HCT116 (cell line): ENCODE measurements at regions not wholly inside any gene's neighbourhood (a gene's known extent, or its start where the extent isn't known, plus 50 kb on each side); places are given as distances from the start of the nearest gene placed in this dataset.

Experiments used
- ATAC-seq: fragments of 200-7000 bp; cut with Tn5 transposase; 2 replicates; pipeline ENCODE4 v1.9.1; 2020; ENCODE audit warnings: mild to moderate bottlenecking, moderate library complexity
- BruUV-seq: library from RNA; stranded (reverse); fragments of 400-500 nt; replicated peaks from 2 replicates; lab custom pipeline; 2021; lab: Mats Ljungman, UMichigan
- CTCF ChIA-PET: fragments of 300-600 bp; sonication (Branson Sonifier 250); formaldehyde crosslinking; loops from one replicate; lab custom pipeline; 2021; ENCODE audit warnings: antibody characterized with exemption; lab: Charles Lee
- POLR2A ChIA-PET: fragments of 300-600, 350-600 bp; sonication (Branson Sonifier 250); formaldehyde crosslinking; loops from one replicate; lab custom pipeline; 2021; ENCODE audit warnings: antibody characterized with exemption; lab: Charles Lee
- RAD21 ChIA-PET, 2 experiments: fragments of 300-600 bp; sonication (Branson Sonifier 250); formaldehyde crosslinking; loops; one replicate each; lab custom pipeline; 2023; ENCODE audit warnings: low total read pairs in 2 of 2; ENCODE audit not compliant: uncharacterized antibody in 2 of 2, unreplicated experiment in 2 of 2, low non-redundant PET in 1 of 2; lab: Charles Lee
- DNase-seq: peaks from one replicate; pipeline ENCODE4 v3.0.0-alpha.2; 2010; ENCODE audit warnings: low read depth, low spot score
- H2AFZ ChIP-seq: fragments of 200-600 bp; shearing (Covaris generic), sonication (generic); 2 replicates; pipeline ENCODE4 v1.6.1; 2017; ENCODE audit warnings: low read depth, mixed run types, mixed read lengths, antibody characterized with exemption, low read length; ENCODE audit not compliant: poor library complexity, severe bottlenecking
- H3K27ac ChIP-seq: 2 replicates; pipeline ENCODE4 v1.5.1; 2012; ENCODE audit warnings: low read depth, low read length
- H3K27me3 ChIP-seq: fragments of 200-600 bp; sonication (generic); 2 replicates; pipeline ENCODE4 v1.6.1; 2016; ENCODE audit warnings: mixed run types, low read length, mixed read lengths; ENCODE audit not compliant: insufficient read depth
- H3K36me3 ChIP-seq, 2 experiments: fragments of 200-500 bp in 1 of 2; fragments of 200-600 bp in 1 of 2; sonication (Bioruptor generic) in 1 of 2; sonication (generic) in 1 of 2; 2 replicates each; pipeline versions ENCODE4 v1.5.1 to v1.6.1; 2014 to 2016; ENCODE audit warnings: low read length in 2 of 2, inconsistent platforms in 1 of 2, mixed read lengths in 1 of 2, mixed run types in 1 of 2; ENCODE audit not compliant: insufficient read depth in 2 of 2, control insufficient read depth in 1 of 2
- H3K4me1 ChIP-seq, 2 experiments: fragments of 200-600 bp in 1 of 2; sonication (generic) in 1 of 2; 2 replicates each; pipeline versions ENCODE4 v1.5.1 to v1.6.1; 2012 to 2017; ENCODE audit warnings: low read length in 2 of 2, inconsistent platforms in 1 of 2, mild to moderate bottlenecking in 1 of 2, mixed read lengths in 1 of 2, mixed run types in 1 of 2, moderate library complexity in 1 of 2; ENCODE audit not compliant: insufficient read depth in 2 of 2, control insufficient read depth in 1 of 2
- H3K4me2 ChIP-seq: fragments of 200-600 bp; sonication (generic); 2 replicates; pipeline ENCODE4 v1.6.1; 2017; ENCODE audit warnings: mixed run types, low read length, mixed read lengths
- H3K4me3 ChIP-seq, 2 experiments: fragments of 200-600 bp in 1 of 2; sonication (generic) in 1 of 2; replicated peaks in 1 of 2; 2 replicates each; pipeline ENCODE4 v1.5.1; 2011 to 2016; ENCODE audit warnings: low read length in 2 of 2, control low read depth in 1 of 2, low read depth in 1 of 2, mild to moderate bottlenecking in 1 of 2, mixed read lengths in 1 of 2, mixed run types in 1 of 2
- H3K79me2 ChIP-seq: fragments of 200-600 bp; sonication (generic); 2 replicates; pipeline ENCODE4 v1.6.1; 2017; ENCODE audit warnings: mild to moderate bottlenecking, mixed run types, low read length, moderate library complexity, mixed read lengths; ENCODE audit not compliant: insufficient read depth
- H3K9ac ChIP-seq: fragments of 200-600 bp; sonication (generic); 2 replicates; pipeline ENCODE4 v1.6.1; 2016; ENCODE audit warnings: low read length, mixed read lengths
- H3K9me2 ChIP-seq: fragments of 200-600 bp; sonication (generic), shearing (Covaris generic); 2 replicates; pipeline ENCODE4 v1.6.1; 2017; ENCODE audit warnings: mixed run types, mild to moderate bottlenecking, moderate library complexity; ENCODE audit not compliant: insufficient read depth
- H3K9me3 ChIP-seq, 2 experiments: fragments of 200-500 bp in 1 of 2; fragments of 200-600 bp in 1 of 2; sonication (Bioruptor generic) in 1 of 2; sonication (generic) in 1 of 2; 2 replicates each; pipeline ENCODE4 v1.6.1; 2014 to 2017; ENCODE audit warnings: low read length in 2 of 2, mixed read lengths in 2 of 2, inconsistent platforms in 1 of 2, low read depth in 1 of 2, mild to moderate bottlenecking in 1 of 2, mixed run types in 1 of 2, moderate library complexity in 1 of 2; ENCODE audit not compliant: control insufficient read depth in 1 of 2, insufficient read depth in 1 of 2
- H4K20me1 ChIP-seq: fragments of 200-600 bp; sonication (generic), shearing (Covaris generic); 2 replicates; pipeline ENCODE4 v1.6.1; 2017; ENCODE audit warnings: mixed run types, mild to moderate bottlenecking, moderate library complexity; ENCODE audit not compliant: insufficient read depth
- CBX3 ChIP-seq: IDR thresholded peaks from 2 replicates; pipeline ENCODE4 v1.6.1; 2012; ENCODE audit warnings: low read depth
- CEBPB ChIP-seq: IDR thresholded peaks from 2 replicates; pipeline ENCODE4 v1.6.1; 2012; ENCODE audit warnings: low read depth
- EZH2phosphoT487 ChIP-seq: fragments of 200-600 bp; IDR thresholded peaks from 2 replicates; pipeline ENCODE4 v1.6.1; 2018; ENCODE audit warnings: antibody characterized with exemption, borderline replicate concordance
- FOSL1 ChIP-seq: IDR thresholded peaks from 2 replicates; pipeline ENCODE4 v1.6.1; 2012; ENCODE audit warnings: low read depth
- POLR2A ChIP-seq: IDR thresholded peaks from 2 replicates; pipeline ENCODE4 v1.7.0; 2011; ENCODE audit warnings: borderline replicate concordance; ENCODE audit not compliant: insufficient read depth, insufficient read length; ENCODE audit errors: extremely low read depth
- POLR2AphosphoS5 ChIP-seq: IDR thresholded peaks from 2 replicates; pipeline ENCODE4 v1.6.1; 2011; ENCODE audit warnings: mild to moderate bottlenecking, low read depth, low read length, moderate library complexity
- RAD21 ChIP-seq: IDR thresholded peaks from 2 replicates; pipeline ENCODE4 v1.6.1; 2012; ENCODE audit warnings: low read depth, mild to moderate bottlenecking
- SRF ChIP-seq: IDR thresholded peaks from 2 replicates; pipeline ENCODE4 v1.6.1; 2012; ENCODE audit warnings: low read depth
- TCF7L2 ChIP-seq: IDR thresholded peaks from 2 replicates; pipeline ENCODE4 v1.7.0; 2011; ENCODE audit warnings: borderline replicate concordance, inconsistent platforms; ENCODE audit not compliant: insufficient read depth, insufficient read length; ENCODE audit errors: extremely low read depth
- ZFX ChIP-seq: fragments of 450-650 bp; IDR thresholded peaks from 2 replicates; pipeline ENCODE4 v1.6.1; 2017
- intact Hi-C: fragments of 100-400 bp; cut with micrococcal nuclease; formaldehyde crosslinking; loops from 2 replicates; pipeline ENCODE4 v1.10.0; 2022
- TF ChIP-seq, protein P1 (sequence below), 3 experiments: fragments of 200-600 bp in 1 of 3; sonication (generic) in 1 of 3; IDR thresholded peaks in 2 of 3; conservative IDR thresholded peaks in 1 of 3; 2 replicates each; pipeline ENCODE4 v1.5.1; 2012 to 2017; ENCODE audit warnings: low read depth in 2 of 3, low read length in 2 of 3, antibody characterized with exemption in 1 of 3, borderline replicate concordance in 1 of 3, control low read depth in 1 of 3, mild to moderate bottlenecking in 1 of 3, mixed read lengths in 1 of 3, mixed run types in 1 of 3, moderate library complexity in 1 of 3; ENCODE audit not compliant: insufficient read depth in 1 of 3
- TF ChIP-seq, protein P2 (sequence below): IDR thresholded peaks from 2 replicates; pipeline ENCODE4 v1.6.1; 2012
- TF ChIP-seq, protein P3 (sequence below): IDR thresholded peaks from 2 replicates; pipeline ENCODE4 v1.6.1; 2012

DNA sequence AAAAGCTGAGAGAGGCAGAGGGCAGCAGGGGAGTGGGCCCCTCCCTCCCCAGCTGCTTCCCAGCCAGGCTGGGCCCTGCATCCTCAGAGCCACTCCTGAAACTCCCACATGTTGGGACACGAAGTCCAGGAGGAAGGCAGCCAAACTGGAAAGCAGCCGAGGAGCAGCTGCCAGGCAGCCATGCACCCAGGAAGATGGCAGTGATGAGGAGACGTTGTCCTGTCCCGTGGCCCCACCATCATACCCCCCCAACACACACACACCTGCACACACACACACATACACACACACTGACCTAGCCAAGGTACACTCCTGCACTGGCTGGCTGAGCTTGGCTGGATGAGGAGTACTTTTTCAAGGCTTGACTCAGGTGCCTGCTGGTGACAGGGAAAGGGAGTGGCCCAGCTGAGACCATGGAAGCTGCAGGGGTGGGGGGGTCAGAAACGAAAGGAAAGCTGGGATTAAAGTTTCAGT is 106.0 kb downstream of the CYP26B1 start (continued):
- no peak for TF ChIP-seq CBX3
- TF ChIP-seq, protein P1, sequence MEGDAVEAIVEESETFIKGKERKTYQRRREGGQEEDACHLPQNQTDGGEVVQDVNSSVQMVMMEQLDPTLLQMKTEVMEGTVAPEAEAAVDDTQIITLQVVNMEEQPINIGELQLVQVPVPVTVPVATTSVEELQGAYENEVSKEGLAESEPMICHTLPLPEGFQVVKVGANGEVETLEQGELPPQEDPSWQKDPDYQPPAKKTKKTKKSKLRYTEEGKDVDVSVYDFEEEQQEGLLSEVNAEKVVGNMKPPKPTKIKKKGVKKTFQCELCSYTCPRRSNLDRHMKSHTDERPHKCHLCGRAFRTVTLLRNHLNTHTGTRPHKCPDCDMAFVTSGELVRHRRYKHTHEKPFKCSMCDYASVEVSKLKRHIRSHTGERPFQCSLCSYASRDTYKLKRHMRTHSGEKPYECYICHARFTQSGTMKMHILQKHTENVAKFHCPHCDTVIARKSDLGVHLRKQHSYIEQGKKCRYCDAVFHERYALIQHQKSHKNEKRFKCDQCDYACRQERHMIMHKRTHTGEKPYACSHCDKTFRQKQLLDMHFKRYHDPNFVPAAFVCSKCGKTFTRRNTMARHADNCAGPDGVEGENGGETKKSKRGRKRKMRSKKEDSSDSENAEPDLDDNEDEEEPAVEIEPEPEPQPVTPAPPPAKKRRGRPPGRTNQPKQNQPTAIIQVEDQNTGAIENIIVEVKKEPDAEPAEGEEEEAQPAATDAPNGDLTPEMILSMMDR (IDR thresholded peaks at IDR 0.05 in 2 of 3, conservative IDR thresholded peaks at IDR 0.05 in 1 of 3; ENCODE audit: borderline replicate concordance in 1 of 3, insufficient read depth in 1 of 3, low read depth in 2 of 3, low read length in 2 of 3), result no peak
- TF ChIP-seq, protein P2, sequence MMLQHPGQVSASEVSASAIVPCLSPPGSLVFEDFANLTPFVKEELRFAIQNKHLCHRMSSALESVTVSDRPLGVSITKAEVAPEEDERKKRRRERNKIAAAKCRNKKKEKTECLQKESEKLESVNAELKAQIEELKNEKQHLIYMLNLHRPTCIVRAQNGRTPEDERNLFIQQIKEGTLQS, result no peak

DNA sequence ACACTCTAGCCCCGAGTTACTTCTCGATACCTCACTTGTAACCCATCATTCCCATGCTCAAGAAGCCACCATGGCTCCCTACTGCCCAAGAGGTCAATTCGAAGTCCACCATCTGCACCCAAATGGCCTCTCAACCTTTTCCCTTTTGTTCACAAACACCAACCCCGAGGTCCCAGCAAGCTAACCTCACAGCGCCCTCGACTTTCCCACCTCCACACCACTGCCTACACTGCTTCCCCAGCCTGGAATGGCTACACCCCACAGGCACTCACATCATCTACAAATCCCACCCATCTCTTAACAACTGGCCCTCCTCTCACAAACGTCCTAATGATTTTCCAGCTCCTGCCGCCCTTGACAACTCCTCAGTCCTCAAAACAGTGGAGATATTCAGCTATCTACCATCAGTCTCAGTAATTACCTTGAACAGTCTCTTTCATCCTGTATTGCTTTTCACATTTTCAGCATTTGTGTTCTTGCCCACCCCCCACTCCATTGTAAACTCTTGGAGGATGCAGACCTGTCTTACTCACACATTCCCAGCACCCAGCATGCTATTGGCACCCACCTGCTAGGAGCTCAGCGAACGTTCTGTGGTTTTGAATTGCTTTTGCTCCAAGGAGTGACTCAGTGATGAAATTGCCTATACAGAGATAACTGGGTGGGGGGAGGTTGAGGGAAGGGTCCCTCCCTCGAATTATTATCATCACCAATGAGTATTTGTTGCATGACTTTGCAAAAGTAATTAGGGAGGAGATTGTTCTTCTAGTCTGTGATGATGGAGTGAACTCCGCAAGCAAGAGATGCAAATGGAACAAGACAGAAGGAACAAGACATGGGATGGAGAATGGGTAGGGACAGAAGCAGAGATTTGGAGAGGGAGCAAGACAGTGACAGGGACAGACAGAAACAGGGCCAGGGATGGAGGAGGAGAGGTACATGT is 106.8 kb downstream of the CYP26B1 start:
- POLR2A ChIA-PET, result no interaction called here
- no peak overlapping the region for H3K9ac ChIP-seq
- H2AFZ ChIP-seq, result no peak overlapping the region
- no peaks in the 10 kb centered on the region for H4K20me1 ChIP-seq
- H3K4me2 ChIP-seq, result no peak overlapping the region
- H3K79me2 ChIP-seq, result no peaks in the 10 kb centered on the region
- no peak for DNase-seq
- no peak overlapping the region for H3K27ac ChIP-seq
- BruUV-seq, result no TSS peak
- no peaks in the 10 kb centered on the region for H3K27me3 ChIP-seq
- no peak for ATAC-seq
- intact Hi-C loops, result no loop called here
- H3K9me2 ChIP-seq, result no peaks in the 10 kb centered on the region
- H3K4me1 ChIP-seq, result peaks cover 0 to 9% of the 10 kb centered on the region in 2 experiments; a peak in 2 of 4 replicates
- no peak overlapping the region for H3K4me3 ChIP-seq
- peaks cover 3 to 5% of the 10 kb centered on the region in 2 experiments; a peak in 2 of 4 replicates for H3K9me3 ChIP-seq
- CTCF ChIA-PET, result no interaction called here
- RAD21 ChIA-PET, result no interaction called here
- H3K36me3 ChIP-seq, result no peaks in the 10 kb centered on the region
- TF ChIP-seq CEBPB (no peak), ZFX (no peak), POLR2AphosphoS5 (no peak), SRF (no peak), FOSL1 (no peak), EZH2phosphoT487 (no peak), POLR2A (no peak), CBX3 (no peak), RAD21 (no peak), TCF7L2 (no peak)
- TF ChIP-seq, protein P2, result no peak
- TF ChIP-seq, protein P1 (IDR thresholded peaks at IDR 0.05 in 2 of 3, conservative IDR thresholded peaks at IDR 0.05 in 1 of 3; ENCODE audit: borderline replicate concordance in 1 of 3, insufficient read depth in 1 of 3, low read depth in 2 of 3, low read length in 2 of 3), result no peak
- TF ChIP-seq, protein P3, sequence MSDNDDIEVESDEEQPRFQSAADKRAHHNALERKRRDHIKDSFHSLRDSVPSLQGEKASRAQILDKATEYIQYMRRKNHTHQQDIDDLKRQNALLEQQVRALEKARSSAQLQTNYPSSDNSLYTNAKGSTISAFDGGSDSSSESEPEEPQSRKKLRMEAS, result no peak
- TF ChIP-seq, all 23 proteins: peak for 0
